A549 (cell line): ENCODE measurements at regions not wholly inside any gene's neighbourhood (a gene's known extent, or its start where the extent isn't known, plus 50 kb on each side); places are given as distances from the start of the nearest gene placed in this dataset.

Source experiments
- ATAC-seq, 2 experiments: fragments of 200-7000 bp in 1 of 2; fragments of >200 bp in 1 of 2; cut with Nextera tagmentation in 1 of 2; cut with Tn5 transposase in 1 of 2; 3 replicates each; pipeline versions ENCODE4 v1.8.0 to v1.9.1; 2018 to 2020; ENCODE audit warnings: mild to moderate bottlenecking in 1 of 2, moderate library complexity in 1 of 2
- CTCF ChIA-PET: fragments of 300-600 bp; sonication (Branson Sonifier 250); formaldehyde crosslinking; extraction: SDS; loops from one replicate; lab custom pipeline; 2021; ENCODE audit warnings: antibody characterized with exemption, inconsistent platforms; lab: Yijun Ruan, JAX
- POLR2A ChIA-PET: fragments of 350-600 bp; formaldehyde crosslinking; extraction: SDS; loops from one replicate; lab custom pipeline; 2021; ENCODE audit warnings: antibody characterized with exemption, inconsistent platforms; lab: Yijun Ruan, JAX
- DNase-seq, 2 experiments: peaks; one replicate each; pipeline versions ENCODE4 v3.0.0 to v3.0.0-alpha.2; 2011 to 2016; ENCODE audit warnings: low read depth in 1 of 2, low spot score in 1 of 2
- FAIRE-seq: peaks from 2 replicates; lab custom pipeline; 2011; peaks lifted over from hg19 to GRCh38; lab: Jason Lieb, UNC
- H3K27ac ChIP-seq, 2 experiments: fragments of >200 bp; sonication (Bioruptor Twin); formaldehyde crosslinking; 3 replicates each; pipeline ENCODE4 v1.5.1; 2016 to 2017
- H3K4me1 ChIP-seq: fragments of >200 bp; sonication (Bioruptor Twin); formaldehyde crosslinking; 3 replicates; pipeline ENCODE4 v1.6.1; 2016
- H3K4me2 ChIP-seq: fragments of >200 bp; sonication (Bioruptor Twin); formaldehyde crosslinking; 3 replicates; pipeline ENCODE4 v1.6.1; 2016
- H3K4me3 ChIP-seq: fragments of >200 bp; sonication (Bioruptor Twin); formaldehyde crosslinking; 3 replicates; pipeline ENCODE4 v1.5.1; 2016
- H3K9me3 ChIP-seq: fragments of >200 bp; sonication (Bioruptor Twin); formaldehyde crosslinking; 3 replicates; pipeline ENCODE4 v1.6.1; 2016
- CBX2 ChIP-seq: fragments of 200-600 bp; sonication (generic); IDR thresholded peaks from 2 replicates; pipeline ENCODE4 v1.6.1; 2016; ENCODE audit warnings: low read depth, mild to moderate bottlenecking, borderline replicate concordance
- CHD4 ChIP-seq: fragments of 200-600 bp; sonication (generic); IDR thresholded peaks from 2 replicates; pipeline ENCODE4 v1.6.1; 2016; ENCODE audit warnings: antibody characterized with exemption, mild to moderate bottlenecking, borderline replicate concordance
- EHMT2 ChIP-seq: fragments of 200-600 bp; sonication (generic); IDR thresholded peaks from 2 replicates; pipeline ENCODE4 v1.6.1; 2016; ENCODE audit warnings: antibody characterized with exemption, low read depth, mild to moderate bottlenecking, moderate library complexity
- ELK1 ChIP-seq: fragments of 150-350 bp; IDR thresholded peaks from 2 replicates; pipeline ENCODE4 v1.6.1; 2014; ENCODE audit warnings: low read depth, mild to moderate bottlenecking, low read length
- ESRRA ChIP-seq: fragments of 150-350 bp; IDR thresholded peaks from 2 replicates; pipeline ENCODE4 v1.6.1; 2014; ENCODE audit warnings: mild to moderate bottlenecking, low read length, borderline replicate concordance
- HES2 ChIP-seq: fragments of >200 bp; sonication (Bioruptor Twin); formaldehyde crosslinking; IDR thresholded peaks from 2 replicates; pipeline ENCODE4 v1.6.1; 2016
- JUN ChIP-seq, 2 experiments: fragments of >200 bp; sonication (Bioruptor Twin); formaldehyde crosslinking; IDR thresholded peaks; 2 replicates in 1 of 2; 3 replicates in 1 of 2; pipeline ENCODE4 v1.6.1; 2016 to 2017
- JUNB ChIP-seq: fragments of >200 bp; sonication (Bioruptor Twin); formaldehyde crosslinking; IDR thresholded peaks from 2 replicates; pipeline ENCODE4 v1.6.1; 2016
- MAFK ChIP-seq: fragments of 450-650 bp; IDR thresholded peaks from 2 replicates; pipeline ENCODE4 v1.6.1; 2014; ENCODE audit not compliant: partially characterized antibody
- MYC ChIP-seq: IDR thresholded peaks from 2 replicates; pipeline ENCODE4 v1.6.1; 2012; ENCODE audit warnings: mild to moderate bottlenecking, inconsistent platforms, low read length, improper control_type of control experiment, borderline replicate concordance
- NFE2L2 ChIP-seq: fragments of 150-350 bp; conservative IDR thresholded peaks from 2 replicates; pipeline ENCODE4 v1.6.1; 2014; ENCODE audit warnings: low read length
- NR3C1 ChIP-seq: fragments of >200 bp; sonication (Bioruptor Twin); formaldehyde crosslinking; IDR thresholded peaks from 3 replicates; pipeline ENCODE4 v1.6.1; 2017
- PHF8 ChIP-seq: fragments of 200-600 bp; sonication (generic); IDR thresholded peaks from 2 replicates; pipeline ENCODE4 v1.6.1; 2016; ENCODE audit warnings: low read depth, mild to moderate bottlenecking, antibody characterized with exemption, moderate library complexity, borderline replicate concordance
- POLR2AphosphoS2 ChIP-seq: conservative IDR thresholded peaks from 2 replicates; pipeline ENCODE4 v1.6.1; 2012; ENCODE audit warnings: low read length, improper control_type of control experiment, inconsistent platforms
- RCOR1 ChIP-seq: fragments of 150-350 bp; IDR thresholded peaks from 2 replicates; pipeline ENCODE4 v1.6.1; 2014; ENCODE audit warnings: antibody characterized with exemption, low read length, low read depth
- RFX5 ChIP-seq: fragments of 450-650 bp; IDR thresholded peaks from 2 replicates; pipeline ENCODE4 v1.7.1; 2014; ENCODE audit warnings: antibody characterized with exemption, mild to moderate bottlenecking, moderate library complexity
- SREBF2 ChIP-seq: fragments of 450-650 bp; IDR thresholded peaks from 2 replicates; pipeline ENCODE4 v1.6.1; 2014; ENCODE audit warnings: mild to moderate bottlenecking, moderate library complexity
- TFCP2L1 ChIP-seq: fragments of 250-450 bp; sonication (Bioruptor Pico); IDR thresholded peaks from 2 replicates; pipeline ENCODE4 v1.5.0; 2021; ENCODE audit warnings: mild to moderate bottlenecking
- TP53 ChIP-seq: fragments of 250-450 bp; sonication (Bioruptor Pico); IDR thresholded peaks from 2 replicates; pipeline ENCODE4 v1.5.0; 2021; ENCODE audit warnings: mild to moderate bottlenecking, moderate library complexity
- ZFP36 ChIP-seq: fragments of 450-650 bp; IDR thresholded peaks from 2 replicates; pipeline ENCODE4 v1.6.1; 2014; ENCODE audit warnings: borderline replicate concordance; ENCODE audit not compliant: partially characterized antibody
- ZNF302 ChIP-seq: fragments of 250-450 bp; sonication (Bioruptor Pico); IDR thresholded peaks from 2 replicates; pipeline ENCODE4 v1.9.0; 2021; ENCODE audit warnings: inconsistent platforms, mild to moderate bottlenecking, moderate library complexity
- ZSCAN20 ChIP-seq: fragments of 250-450 bp; sonication (Bioruptor Pico); IDR thresholded peaks from 2 replicates; pipeline ENCODE4 v1.8.0; 2022; ENCODE audit warnings: mild to moderate bottlenecking, moderate library complexity
- WGBS: methylation state at CpG from one replicate; pipeline ENCODE4 v1.1.6; 2017; ENCODE audit errors: missing lambda C conversion rate; 5-methylcytosine and 5-hydroxymethylcytosine counted together
- TF ChIP-seq, protein P1 (sequence below): fragments of >200 bp; sonication (Bioruptor Twin); formaldehyde crosslinking; IDR thresholded peaks from 3 replicates; pipeline ENCODE4 v1.5.1; 2016
- TF ChIP-seq, protein P2 (sequence below): IDR thresholded peaks from 2 replicates; pipeline ENCODE4 v1.6.1; 2012; ENCODE audit warnings: low read depth, borderline replicate concordance

GRCh38 chr6:86215323-86215722 lies 572.6 kb upstream of the SYNCRIP start (continued):
- TF ChIP-seq ELK1, result no peak
- TF ChIP-seq CHD4, result no peak
- TF ChIP-seq, all 56 proteins: peak for 0

DNA sequence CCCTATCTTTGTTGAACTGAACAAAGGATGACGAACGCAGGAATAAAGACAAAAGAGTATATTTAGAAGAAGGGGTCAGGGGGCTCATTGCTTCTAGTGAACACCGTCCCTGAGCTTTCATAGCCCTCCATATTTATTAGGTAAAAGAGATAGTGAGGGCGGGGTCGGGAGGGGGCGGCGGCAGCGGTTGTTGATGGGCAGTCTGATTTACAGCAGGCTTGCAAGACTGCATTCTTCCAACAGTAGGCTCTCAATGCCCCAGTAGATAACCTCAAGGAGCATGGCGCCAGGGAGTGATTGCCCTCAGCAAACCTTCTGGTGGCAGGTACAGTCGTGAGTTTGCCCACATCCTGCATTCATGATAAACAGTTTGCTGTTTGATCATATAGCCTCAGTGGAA lies 563.3 kb upstream of the SYNCRIP start:
- no peak for FAIRE-seq
- TF ChIP-seq EHMT2 (no peak), TFCP2L1 (no peak), TP53 (CRISPR knock-in tag) (no peak), POLR2AphosphoS2 (no peak), MAFK (no peak), ESRRA (no peak), JUN (IDR thresholded peaks at IDR 0.05) (no peak), NR3C1 (no peak), PHF8 (no peak), ZFP36 (no peak)
- TF ChIP-seq, protein P1, sequence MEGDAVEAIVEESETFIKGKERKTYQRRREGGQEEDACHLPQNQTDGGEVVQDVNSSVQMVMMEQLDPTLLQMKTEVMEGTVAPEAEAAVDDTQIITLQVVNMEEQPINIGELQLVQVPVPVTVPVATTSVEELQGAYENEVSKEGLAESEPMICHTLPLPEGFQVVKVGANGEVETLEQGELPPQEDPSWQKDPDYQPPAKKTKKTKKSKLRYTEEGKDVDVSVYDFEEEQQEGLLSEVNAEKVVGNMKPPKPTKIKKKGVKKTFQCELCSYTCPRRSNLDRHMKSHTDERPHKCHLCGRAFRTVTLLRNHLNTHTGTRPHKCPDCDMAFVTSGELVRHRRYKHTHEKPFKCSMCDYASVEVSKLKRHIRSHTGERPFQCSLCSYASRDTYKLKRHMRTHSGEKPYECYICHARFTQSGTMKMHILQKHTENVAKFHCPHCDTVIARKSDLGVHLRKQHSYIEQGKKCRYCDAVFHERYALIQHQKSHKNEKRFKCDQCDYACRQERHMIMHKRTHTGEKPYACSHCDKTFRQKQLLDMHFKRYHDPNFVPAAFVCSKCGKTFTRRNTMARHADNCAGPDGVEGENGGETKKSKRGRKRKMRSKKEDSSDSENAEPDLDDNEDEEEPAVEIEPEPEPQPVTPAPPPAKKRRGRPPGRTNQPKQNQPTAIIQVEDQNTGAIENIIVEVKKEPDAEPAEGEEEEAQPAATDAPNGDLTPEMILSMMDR, result no peak
- H3K27ac ChIP-seq, result no peak overlapping the region
- no peaks in the 10 kb centered on the region for H3K4me1 ChIP-seq
- no peak for ATAC-seq
- no peak overlapping the region for H3K4me2 ChIP-seq
- H3K4me3 ChIP-seq, result no peak overlapping the region
- no peaks in the 10 kb centered on the region for H3K9me3 ChIP-seq
- ChIA-PET CTCF (no interaction called here), POLR2A (no interaction called here)
- 19% methylated on average over 7 of the region's 10 CpGs for WGBS
- no peak for DNase-seq

- no peak for ATAC-seq
- Histone ChIP-seq H3K4me1 (no peaks in the 10 kb centered on the region), H3K27ac (no peak overlapping the region), H3K4me2 (no peak overlapping the region), H3K4me3 (no peak overlapping the region), H3K9me3 (no peaks in the 10 kb centered on the region)
- whole genome bisulfite sequencing, result 86% methylated on average over 3 of the region's 3 CpGs
- no peak for DNase-seq
- POLR2A ChIA-PET, result no interaction called here
- CTCF ChIA-PET, result no interaction called here
- FAIRE-seq, result no peak
- TF ChIP-seq HES2, result no peak
- TF ChIP-seq NFE2L2, result no peak
- no peak for TF ChIP-seq JUNB
- no peak for TF ChIP-seq MYC
- TF ChIP-seq CBX2, result no peak
- TF ChIP-seq ZSCAN20, result no peak
- TF ChIP-seq POLR2AphosphoS2, result no peak
- TF ChIP-seq ZNF302 (CRISPR knock-in tag), result no peak
- TF ChIP-seq, protein P1, result no peak
- TF ChIP-seq ZFP36, result no peak
- no peak for TF ChIP-seq RFX5
- TF ChIP-seq, protein P2, sequence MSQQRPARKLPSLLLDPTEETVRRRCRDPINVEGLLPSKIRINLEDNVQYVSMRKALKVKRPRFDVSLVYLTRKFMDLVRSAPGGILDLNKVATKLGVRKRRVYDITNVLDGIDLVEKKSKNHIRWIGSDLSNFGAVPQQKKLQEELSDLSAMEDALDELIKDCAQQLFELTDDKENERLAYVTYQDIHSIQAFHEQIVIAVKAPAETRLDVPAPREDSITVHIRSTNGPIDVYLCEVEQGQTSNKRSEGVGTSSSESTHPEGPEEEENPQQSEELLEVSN, result no peak
- no peak for TF ChIP-seq SREBF2
- no peak for TF ChIP-seq RCOR1
Observed at GRCh38 chr6:86203044-86203443, 560.4 kb upstream of the SYNCRIP start.
